HCT116 (cell line): ENCODE measurements at regions not wholly inside any gene's neighbourhood (a gene's known extent, or its start where the extent isn't known, plus 50 kb on each side); places are given as distances from the start of the nearest gene placed in this dataset.

Experiments
- ATAC-seq: fragments of 200-7000 bp; cut with Tn5 transposase; 2 replicates; pipeline ENCODE4 v1.9.1; 2020; ENCODE audit warnings: mild to moderate bottlenecking, moderate library complexity
- BruUV-seq: library from RNA; stranded (reverse); fragments of 400-500 nt; replicated peaks from 2 replicates; lab custom pipeline; 2021; lab: Mats Ljungman, UMichigan
- CTCF ChIA-PET: fragments of 300-600 bp; sonication (Branson Sonifier 250); formaldehyde crosslinking; loops from one replicate; lab custom pipeline; 2021; ENCODE audit warnings: antibody characterized with exemption; lab: Charles Lee
- POLR2A ChIA-PET: fragments of 300-600, 350-600 bp; sonication (Branson Sonifier 250); formaldehyde crosslinking; loops from one replicate; lab custom pipeline; 2021; ENCODE audit warnings: antibody characterized with exemption; lab: Charles Lee
- RAD21 ChIA-PET, 2 experiments: fragments of 300-600 bp; sonication (Branson Sonifier 250); formaldehyde crosslinking; loops; one replicate each; lab custom pipeline; 2023; ENCODE audit warnings: low total read pairs in 2 of 2; ENCODE audit not compliant: uncharacterized antibody in 2 of 2, unreplicated experiment in 2 of 2, low non-redundant PET in 1 of 2; lab: Charles Lee
- DNase-seq: peaks from one replicate; pipeline ENCODE4 v3.0.0-alpha.2; 2010; ENCODE audit warnings: low read depth, low spot score
- H2AFZ ChIP-seq: fragments of 200-600 bp; shearing (Covaris generic), sonication (generic); 2 replicates; pipeline ENCODE4 v1.6.1; 2017; ENCODE audit warnings: low read depth, mixed run types, mixed read lengths, antibody characterized with exemption, low read length; ENCODE audit not compliant: poor library complexity, severe bottlenecking
- H3K27ac ChIP-seq: 2 replicates; pipeline ENCODE4 v1.5.1; 2012; ENCODE audit warnings: low read depth, low read length
- H3K27me3 ChIP-seq: fragments of 200-600 bp; sonication (generic); 2 replicates; pipeline ENCODE4 v1.6.1; 2016; ENCODE audit warnings: mixed run types, low read length, mixed read lengths; ENCODE audit not compliant: insufficient read depth
- H3K36me3 ChIP-seq, 2 experiments: fragments of 200-500 bp in 1 of 2; fragments of 200-600 bp in 1 of 2; sonication (Bioruptor generic) in 1 of 2; sonication (generic) in 1 of 2; 2 replicates each; pipeline versions ENCODE4 v1.5.1 to v1.6.1; 2014 to 2016; ENCODE audit warnings: low read length in 2 of 2, inconsistent platforms in 1 of 2, mixed read lengths in 1 of 2, mixed run types in 1 of 2; ENCODE audit not compliant: insufficient read depth in 2 of 2, control insufficient read depth in 1 of 2
- H3K4me1 ChIP-seq, 2 experiments: fragments of 200-600 bp in 1 of 2; sonication (generic) in 1 of 2; 2 replicates each; pipeline versions ENCODE4 v1.5.1 to v1.6.1; 2012 to 2017; ENCODE audit warnings: low read length in 2 of 2, inconsistent platforms in 1 of 2, mild to moderate bottlenecking in 1 of 2, mixed read lengths in 1 of 2, mixed run types in 1 of 2, moderate library complexity in 1 of 2; ENCODE audit not compliant: insufficient read depth in 2 of 2, control insufficient read depth in 1 of 2
- H3K4me2 ChIP-seq: fragments of 200-600 bp; sonication (generic); 2 replicates; pipeline ENCODE4 v1.6.1; 2017; ENCODE audit warnings: mixed run types, low read length, mixed read lengths
- H3K4me3 ChIP-seq, 2 experiments: fragments of 200-600 bp in 1 of 2; sonication (generic) in 1 of 2; replicated peaks in 1 of 2; 2 replicates each; pipeline ENCODE4 v1.5.1; 2011 to 2016; ENCODE audit warnings: low read length in 2 of 2, control low read depth in 1 of 2, low read depth in 1 of 2, mild to moderate bottlenecking in 1 of 2, mixed read lengths in 1 of 2, mixed run types in 1 of 2
- H3K79me2 ChIP-seq: fragments of 200-600 bp; sonication (generic); 2 replicates; pipeline ENCODE4 v1.6.1; 2017; ENCODE audit warnings: mild to moderate bottlenecking, mixed run types, low read length, moderate library complexity, mixed read lengths; ENCODE audit not compliant: insufficient read depth
- H3K9ac ChIP-seq: fragments of 200-600 bp; sonication (generic); 2 replicates; pipeline ENCODE4 v1.6.1; 2016; ENCODE audit warnings: low read length, mixed read lengths
- H3K9me2 ChIP-seq: fragments of 200-600 bp; sonication (generic), shearing (Covaris generic); 2 replicates; pipeline ENCODE4 v1.6.1; 2017; ENCODE audit warnings: mixed run types, mild to moderate bottlenecking, moderate library complexity; ENCODE audit not compliant: insufficient read depth
- H3K9me3 ChIP-seq, 2 experiments: fragments of 200-500 bp in 1 of 2; fragments of 200-600 bp in 1 of 2; sonication (Bioruptor generic) in 1 of 2; sonication (generic) in 1 of 2; 2 replicates each; pipeline ENCODE4 v1.6.1; 2014 to 2017; ENCODE audit warnings: low read length in 2 of 2, mixed read lengths in 2 of 2, inconsistent platforms in 1 of 2, low read depth in 1 of 2, mild to moderate bottlenecking in 1 of 2, mixed run types in 1 of 2, moderate library complexity in 1 of 2; ENCODE audit not compliant: control insufficient read depth in 1 of 2, insufficient read depth in 1 of 2
- H4K20me1 ChIP-seq: fragments of 200-600 bp; sonication (generic), shearing (Covaris generic); 2 replicates; pipeline ENCODE4 v1.6.1; 2017; ENCODE audit warnings: mixed run types, mild to moderate bottlenecking, moderate library complexity; ENCODE audit not compliant: insufficient read depth
- ELF1 ChIP-seq: IDR thresholded peaks from 2 replicates; pipeline ENCODE4 v1.6.1; 2012; ENCODE audit warnings: low read depth, borderline replicate concordance
- POLR2AphosphoS5 ChIP-seq: IDR thresholded peaks from 2 replicates; pipeline ENCODE4 v1.6.1; 2011; ENCODE audit warnings: mild to moderate bottlenecking, low read depth, low read length, moderate library complexity
- SIN3A ChIP-seq: IDR thresholded peaks from 2 replicates; pipeline ENCODE4 v1.6.1; 2012; ENCODE audit warnings: low read depth
- SP1 ChIP-seq: IDR thresholded peaks from 2 replicates; pipeline ENCODE4 v1.6.1; 2012; ENCODE audit warnings: low read depth
- SRF ChIP-seq: IDR thresholded peaks from 2 replicates; pipeline ENCODE4 v1.6.1; 2012; ENCODE audit warnings: low read depth
- ZBTB33 ChIP-seq: IDR thresholded peaks from 2 replicates; pipeline ENCODE4 v1.6.1; 2011; ENCODE audit warnings: mild to moderate bottlenecking, low read length, moderate library complexity; ENCODE audit not compliant: insufficient replicate concordance; ENCODE audit errors: extremely low read depth
- ZFX ChIP-seq: fragments of 450-650 bp; IDR thresholded peaks from 2 replicates; pipeline ENCODE4 v1.6.1; 2017
- intact Hi-C: fragments of 100-400 bp; cut with micrococcal nuclease; formaldehyde crosslinking; loops from 2 replicates; pipeline ENCODE4 v1.10.0; 2022
- TF ChIP-seq, protein P1 (sequence below): IDR thresholded peaks from 2 replicates; pipeline ENCODE4 v1.6.1; 2012; ENCODE audit warnings: low read depth
- TF ChIP-seq, protein P2 (sequence below): IDR thresholded peaks from 2 replicates; pipeline ENCODE4 v1.6.1; 2012

DNA sequence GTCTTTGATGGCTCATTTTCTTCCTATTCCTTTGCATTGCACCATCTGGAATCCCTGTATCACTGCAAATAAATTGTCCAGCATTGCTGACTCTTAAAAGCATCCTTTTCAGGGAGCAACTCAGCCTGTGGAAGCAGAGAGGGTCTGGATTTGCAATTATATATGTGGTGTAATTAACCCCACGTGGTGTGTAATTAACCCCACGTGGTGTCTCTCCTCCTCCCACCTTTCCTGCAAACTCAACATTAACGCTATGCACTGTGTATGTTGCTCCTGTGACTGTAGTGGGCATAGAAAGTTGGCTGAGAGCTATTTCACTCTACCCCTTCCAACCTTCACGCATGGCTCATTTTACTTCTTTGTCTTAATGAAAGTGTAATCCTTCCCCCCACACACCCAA is 689.0 kb upstream of the COBL start:
- H3K4me1 ChIP-seq, result no peaks in the 10 kb centered on the region
- intact Hi-C loops, result no loop called here
- no peak for DNase-seq
- CTCF ChIA-PET, result no interaction called here
- no peak for TF ChIP-seq SIN3A
- TF ChIP-seq, all 23 proteins: peak for 0
- H3K27me3 ChIP-seq, result no peaks in the 10 kb centered on the region
- H3K9me3 ChIP-seq, result peaks cover 0 to 5% of the 10 kb centered on the region in 2 experiments; a peak in 2 of 4 replicates
- H3K4me3 ChIP-seq, result no peak overlapping the region
- no peaks in the 10 kb centered on the region for H4K20me1 ChIP-seq
- no peak overlapping the region for H3K27ac ChIP-seq
- no peak for ATAC-seq
- BruUV-seq, result no TSS peak
- no peak overlapping the region for H3K4me2 ChIP-seq
- ChIA-PET RAD21 (no interaction called here), POLR2A (no interaction called here)
- H3K9ac ChIP-seq, result no peak overlapping the region
- H3K79me2 ChIP-seq, result no peaks in the 10 kb centered on the region
- H2AFZ ChIP-seq, result no peak overlapping the region
- no peaks in the 10 kb centered on the region for H3K36me3 ChIP-seq
- no peaks in the 10 kb centered on the region for H3K9me2 ChIP-seq

GRCh38 chr7:51995596-51996179 is 679.1 kb upstream of the COBL start:
- no peak overlapping the region for H3K9ac ChIP-seq
- no peaks in the 10 kb centered on the region for H3K27me3 ChIP-seq
- no peaks in the 10 kb centered on the region for H3K36me3 ChIP-seq
- no peak for TF ChIP-seq ZBTB33
- no peak for TF ChIP-seq SP1
- no peak for TF ChIP-seq ELF1
- TF ChIP-seq ZFX, result no peak
- TF ChIP-seq, protein P1, sequence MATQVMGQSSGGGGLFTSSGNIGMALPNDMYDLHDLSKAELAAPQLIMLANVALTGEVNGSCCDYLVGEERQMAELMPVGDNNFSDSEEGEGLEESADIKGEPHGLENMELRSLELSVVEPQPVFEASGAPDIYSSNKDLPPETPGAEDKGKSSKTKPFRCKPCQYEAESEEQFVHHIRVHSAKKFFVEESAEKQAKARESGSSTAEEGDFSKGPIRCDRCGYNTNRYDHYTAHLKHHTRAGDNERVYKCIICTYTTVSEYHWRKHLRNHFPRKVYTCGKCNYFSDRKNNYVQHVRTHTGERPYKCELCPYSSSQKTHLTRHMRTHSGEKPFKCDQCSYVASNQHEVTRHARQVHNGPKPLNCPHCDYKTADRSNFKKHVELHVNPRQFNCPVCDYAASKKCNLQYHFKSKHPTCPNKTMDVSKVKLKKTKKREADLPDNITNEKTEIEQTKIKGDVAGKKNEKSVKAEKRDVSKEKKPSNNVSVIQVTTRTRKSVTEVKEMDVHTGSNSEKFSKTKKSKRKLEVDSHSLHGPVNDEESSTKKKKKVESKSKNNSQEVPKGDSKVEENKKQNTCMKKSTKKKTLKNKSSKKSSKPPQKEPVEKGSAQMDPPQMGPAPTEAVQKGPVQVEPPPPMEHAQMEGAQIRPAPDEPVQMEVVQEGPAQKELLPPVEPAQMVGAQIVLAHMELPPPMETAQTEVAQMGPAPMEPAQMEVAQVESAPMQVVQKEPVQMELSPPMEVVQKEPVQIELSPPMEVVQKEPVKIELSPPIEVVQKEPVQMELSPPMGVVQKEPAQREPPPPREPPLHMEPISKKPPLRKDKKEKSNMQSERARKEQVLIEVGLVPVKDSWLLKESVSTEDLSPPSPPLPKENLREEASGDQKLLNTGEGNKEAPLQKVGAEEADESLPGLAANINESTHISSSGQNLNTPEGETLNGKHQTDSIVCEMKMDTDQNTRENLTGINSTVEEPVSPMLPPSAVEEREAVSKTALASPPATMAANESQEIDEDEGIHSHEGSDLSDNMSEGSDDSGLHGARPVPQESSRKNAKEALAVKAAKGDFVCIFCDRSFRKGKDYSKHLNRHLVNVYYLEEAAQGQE, result no peak
- TF ChIP-seq POLR2AphosphoS5, result no peak
- TF ChIP-seq, protein P2, sequence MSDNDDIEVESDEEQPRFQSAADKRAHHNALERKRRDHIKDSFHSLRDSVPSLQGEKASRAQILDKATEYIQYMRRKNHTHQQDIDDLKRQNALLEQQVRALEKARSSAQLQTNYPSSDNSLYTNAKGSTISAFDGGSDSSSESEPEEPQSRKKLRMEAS, result no peak
- TF ChIP-seq SRF, result no peak
- H3K4me3 ChIP-seq, result no peak overlapping the region
- BruUV-seq, result no TSS peak
- intact Hi-C loops, result no loop called here
- ChIA-PET CTCF (no interaction called here), RAD21 (no interaction called here), POLR2A (no interaction called here)
- ATAC-seq, result no peak
- no peaks in the 10 kb centered on the region for H3K9me2 ChIP-seq
- H4K20me1 ChIP-seq, result no peaks in the 10 kb centered on the region
- H3K9me3 ChIP-seq, result peaks cover 4 to 6% of the 10 kb centered on the region in 2 experiments; a peak in 2 of 4 replicates
- no peak overlapping the region for H2AFZ ChIP-seq
- H3K4me1 ChIP-seq, result no peaks in the 10 kb centered on the region
- no peaks in the 10 kb centered on the region for H3K79me2 ChIP-seq
- H3K4me2 ChIP-seq, result no peak overlapping the region
- no peak overlapping the region for H3K27ac ChIP-seq
- no peak for DNase-seq
